NCI-H524 treated with DMSO at 0.1 percent for 48 hours (cell line): ENCODE measurements at regions not wholly inside any gene's neighbourhood (a gene's known extent, or its start where the extent isn't known, plus 50 kb on each side); places are given as distances from the start of the nearest gene placed in this dataset.
"Not testable (repeated sequence)": the region's sequence is repeated elsewhere in the genome, so short reads cannot be mapped to it uniquely, and the experiment has no call there.

Experiments
- DNase-seq: peaks from one replicate; lab custom pipeline; 2025; lab: John Stamatoyannopoulos, UW

GRCh38 chr9:85077944-85078343 lies 408.4 kb downstream of the NTRK2 start:
- no peak for DNase-seq

- DNase-seq = not testable (repeated sequence)
Observed at GRCh38 chr9:85077146-85077545, 407.6 kb downstream of the NTRK2 start.
